ENCODE measurements at regions not wholly inside any gene's neighbourhood (a gene's known extent, or its start where the extent isn't known, plus 50 kb on each side); places are given as distances from the start of the nearest gene placed in this dataset.

DNA sequence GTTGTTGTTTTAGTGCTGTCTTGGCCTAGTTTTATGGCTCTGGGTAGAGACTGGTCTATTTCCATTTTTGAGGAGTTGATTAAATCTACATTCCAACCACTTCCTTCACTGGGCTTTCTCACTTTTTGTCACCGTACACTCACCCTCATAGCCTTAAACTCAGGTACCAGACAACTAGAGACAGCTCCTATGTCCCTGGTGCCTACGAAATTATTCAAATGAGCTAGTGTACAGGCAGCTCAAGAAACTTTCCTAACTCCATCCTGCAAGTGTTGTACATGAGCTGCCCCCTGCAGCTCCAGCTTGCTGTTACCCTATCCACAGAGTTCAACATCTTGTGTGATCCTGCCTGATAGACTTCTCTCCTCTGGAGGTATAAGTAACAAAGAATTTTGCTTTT lies 704.8 kb upstream of the RGS18 start:
- TF ChIP-seq, protein P1, sequence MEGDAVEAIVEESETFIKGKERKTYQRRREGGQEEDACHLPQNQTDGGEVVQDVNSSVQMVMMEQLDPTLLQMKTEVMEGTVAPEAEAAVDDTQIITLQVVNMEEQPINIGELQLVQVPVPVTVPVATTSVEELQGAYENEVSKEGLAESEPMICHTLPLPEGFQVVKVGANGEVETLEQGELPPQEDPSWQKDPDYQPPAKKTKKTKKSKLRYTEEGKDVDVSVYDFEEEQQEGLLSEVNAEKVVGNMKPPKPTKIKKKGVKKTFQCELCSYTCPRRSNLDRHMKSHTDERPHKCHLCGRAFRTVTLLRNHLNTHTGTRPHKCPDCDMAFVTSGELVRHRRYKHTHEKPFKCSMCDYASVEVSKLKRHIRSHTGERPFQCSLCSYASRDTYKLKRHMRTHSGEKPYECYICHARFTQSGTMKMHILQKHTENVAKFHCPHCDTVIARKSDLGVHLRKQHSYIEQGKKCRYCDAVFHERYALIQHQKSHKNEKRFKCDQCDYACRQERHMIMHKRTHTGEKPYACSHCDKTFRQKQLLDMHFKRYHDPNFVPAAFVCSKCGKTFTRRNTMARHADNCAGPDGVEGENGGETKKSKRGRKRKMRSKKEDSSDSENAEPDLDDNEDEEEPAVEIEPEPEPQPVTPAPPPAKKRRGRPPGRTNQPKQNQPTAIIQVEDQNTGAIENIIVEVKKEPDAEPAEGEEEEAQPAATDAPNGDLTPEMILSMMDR (IDR thresholded peaks at IDR 0.05): no peak
- TF ChIP-seq POLR2AphosphoS5 (IDR thresholded peaks at IDR 0.05): no peak
- no peak for TF ChIP-seq POLR2A (IDR thresholded peaks at IDR 0.05)
- no peak for TF ChIP-seq EP300 (IDR thresholded peaks at IDR 0.05)

Measured in upper lobe of left lung (tissue), 4 donors.